LHCN-M2 (cell line): ENCODE measurements at regions not wholly inside any gene's neighbourhood (a gene's known extent, or its start where the extent isn't known, plus 50 kb on each side); places are given as distances from the start of the nearest gene placed in this dataset.
A peak's percentile ranks its signal among the peaks of the same experiment; 100 is the strongest.

Experiments used
- DNase-seq: peaks from one replicate; pipeline ENCODE4 v3.0.0-alpha.2; 2012; ENCODE audit warnings: low read depth

DNA sequence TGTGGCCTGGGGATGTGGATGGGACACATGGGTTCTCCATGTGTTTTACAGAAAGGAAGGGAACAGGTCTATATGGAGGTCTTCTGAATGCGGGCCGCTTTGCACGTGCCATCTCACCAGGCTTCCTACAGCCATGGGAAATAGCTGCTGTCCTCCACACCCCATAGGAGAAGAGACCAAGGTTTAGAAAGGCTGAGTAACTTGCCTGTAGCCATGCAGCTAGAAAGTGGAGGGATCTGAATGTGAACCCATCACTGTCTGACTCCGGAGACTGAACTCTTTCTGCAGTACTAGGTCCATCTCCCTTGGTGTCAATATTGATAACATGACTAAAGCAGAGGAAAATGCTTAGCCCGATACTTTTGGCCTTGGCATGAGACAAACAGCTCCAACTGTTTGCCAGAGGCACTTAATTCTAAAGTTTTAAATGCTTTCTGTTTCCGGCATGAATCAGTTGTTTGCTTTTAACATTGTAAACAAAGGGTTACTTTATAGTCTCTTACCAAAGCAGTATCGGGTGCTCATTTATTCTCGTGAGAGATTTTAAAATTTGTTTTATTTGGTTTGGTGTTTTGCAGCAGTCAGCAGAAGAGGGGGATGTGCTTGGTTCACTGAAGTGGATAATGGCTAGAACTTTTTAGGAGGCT, 64.8 kb upstream of the LOXL4 start:
- DNase-seq = no peak

DNA sequence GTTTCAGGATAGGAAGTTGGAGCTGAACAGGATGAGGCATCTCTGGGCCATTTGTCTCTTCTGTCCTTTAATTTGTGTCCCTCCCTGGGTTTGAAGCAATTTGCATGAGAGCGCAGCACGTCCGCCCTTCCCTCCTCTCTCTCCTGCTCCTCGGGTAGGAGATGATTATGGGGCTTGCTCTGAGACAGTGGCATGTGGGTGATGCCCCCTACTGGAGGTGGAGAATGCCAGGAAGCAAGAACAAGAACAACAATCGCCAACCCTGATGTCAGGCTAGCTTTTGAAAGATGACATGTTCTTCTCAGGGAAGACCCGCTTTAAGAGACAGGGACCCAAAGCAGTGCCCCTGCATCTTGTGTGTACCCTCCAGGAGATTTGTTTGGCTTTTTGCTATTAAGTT, 63.9 kb upstream of the LOXL4 start:
- no peak for DNase-seq

DNA sequence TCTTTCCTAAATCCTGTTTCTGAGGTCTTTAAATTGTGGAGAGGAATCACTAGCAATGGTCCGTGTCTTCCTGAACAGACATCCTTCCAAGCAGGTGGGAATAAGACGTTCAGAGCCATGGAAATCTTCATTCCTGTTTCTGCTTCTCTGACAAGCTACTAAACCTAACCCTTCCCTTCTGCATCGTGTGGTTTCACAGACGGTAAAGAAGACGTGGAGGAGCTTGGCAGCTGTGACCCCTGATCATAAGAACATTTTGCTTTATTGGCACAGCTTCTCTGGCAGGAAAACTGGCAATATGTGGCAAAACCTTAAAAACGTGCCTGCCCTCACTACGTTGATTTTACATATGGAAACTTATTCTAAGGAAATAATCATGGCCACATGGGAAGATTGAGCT, 63.0 kb upstream of the LOXL4 start:
- no peak for DNase-seq

DNA sequence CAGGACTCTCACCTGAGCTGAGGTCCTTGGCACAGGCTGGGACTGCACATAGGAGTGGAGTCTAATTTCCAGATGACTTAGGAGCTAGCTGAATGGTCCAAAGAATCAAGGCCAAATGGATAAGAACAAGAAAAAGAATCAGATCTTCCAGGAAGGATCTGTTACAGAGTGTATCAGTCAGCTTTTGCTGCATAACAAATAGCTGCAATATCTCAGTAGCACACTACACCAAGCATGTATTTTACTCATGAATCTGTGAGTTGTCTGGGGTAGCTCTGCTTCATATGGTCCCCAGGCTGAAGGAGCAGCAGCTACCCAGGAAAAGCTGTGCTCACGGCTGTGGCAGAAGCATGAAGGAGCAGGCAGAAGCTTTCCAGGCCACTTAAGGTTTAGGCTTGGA, 60.6 kb upstream of the LOXL4 start:
- no peak for DNase-seq

DNA sequence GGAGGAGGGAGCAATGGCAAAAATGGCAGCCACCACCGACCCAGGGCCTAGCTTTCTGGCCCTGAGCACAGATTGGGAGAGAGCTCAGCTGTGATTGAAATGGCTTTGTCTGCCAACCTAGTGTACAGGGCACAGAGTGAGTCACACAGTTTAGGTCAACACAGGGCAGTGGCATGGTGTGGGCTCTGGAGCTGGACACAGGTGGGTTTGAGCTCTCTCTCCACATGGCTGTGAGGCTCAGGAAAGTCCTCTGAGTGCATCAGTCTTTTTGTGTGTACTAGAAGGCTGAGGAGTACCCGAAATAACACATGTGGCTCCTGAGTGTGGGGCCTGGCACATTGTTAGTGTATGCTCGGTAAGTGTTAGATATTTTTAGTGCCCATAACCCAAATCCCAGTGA, 60.2 kb upstream of the LOXL4 start:
- DNase-seq = peak; percentile 60

DNA sequence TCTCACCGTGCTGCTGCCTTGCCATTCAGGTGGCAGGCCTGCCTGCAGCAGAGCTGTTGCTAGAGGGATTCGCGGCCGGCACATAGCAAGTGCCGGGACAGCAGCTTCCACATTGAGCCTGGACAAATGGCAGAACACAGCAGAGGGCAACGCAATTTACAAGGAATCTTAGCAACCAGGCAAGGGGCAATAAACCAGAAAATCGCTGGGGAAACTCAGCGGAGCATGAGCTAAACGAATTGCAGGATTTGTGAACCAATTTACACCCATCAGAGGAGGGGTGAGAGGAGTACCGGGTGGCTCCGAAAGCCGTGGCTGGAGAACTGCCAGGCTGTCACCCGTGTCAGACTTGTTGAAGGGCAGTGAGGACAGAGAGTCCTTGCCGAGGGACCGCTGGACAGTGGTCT, 58.6 kb upstream of the LOXL4 start:
- DNase-seq = no peak

DNA sequence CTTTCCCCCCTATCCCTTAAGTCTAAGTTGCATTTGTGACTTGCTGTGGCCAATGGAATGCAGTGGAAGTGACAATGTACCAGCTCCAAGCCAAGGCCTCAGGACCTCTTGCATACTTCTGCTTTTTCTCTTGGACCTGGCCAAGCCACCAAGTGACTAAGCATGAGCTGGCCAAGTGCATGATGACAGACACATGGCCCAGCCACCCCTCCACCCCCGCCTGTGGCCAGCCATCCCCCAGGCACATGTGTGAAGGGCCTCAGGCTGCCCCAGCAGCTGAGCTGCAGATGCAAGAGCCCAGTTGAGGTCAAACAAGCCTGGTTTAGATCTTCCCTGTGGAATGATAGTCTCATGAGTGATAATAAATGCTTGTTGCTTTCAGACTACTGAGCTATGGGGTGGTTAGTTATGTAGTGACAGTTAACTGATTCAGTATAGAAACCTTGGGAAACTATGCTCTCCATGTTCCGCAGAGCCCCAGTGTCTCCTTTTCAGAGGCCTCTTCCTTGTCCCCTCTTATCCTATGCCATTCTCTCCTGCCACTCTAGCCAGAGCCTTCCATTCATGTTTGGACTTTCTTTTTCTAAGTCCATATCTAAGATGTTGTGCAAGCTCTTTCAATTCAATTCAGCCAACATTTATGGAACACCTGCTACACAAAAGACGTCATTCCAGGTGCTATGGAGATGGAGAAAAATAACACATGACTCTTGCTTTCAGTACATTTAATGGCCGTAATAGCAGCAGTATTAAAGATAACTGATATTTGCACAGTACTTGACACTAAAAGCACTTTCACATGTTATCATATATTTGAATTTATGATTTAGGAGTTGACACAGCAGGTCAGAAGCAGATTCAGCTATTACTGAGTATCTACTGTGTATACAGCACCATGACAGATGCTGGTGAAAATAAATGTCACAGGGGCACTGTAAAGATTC, 55.5 kb upstream of the LOXL4 start:
- DNase-seq = peak; percentile 97

DNA sequence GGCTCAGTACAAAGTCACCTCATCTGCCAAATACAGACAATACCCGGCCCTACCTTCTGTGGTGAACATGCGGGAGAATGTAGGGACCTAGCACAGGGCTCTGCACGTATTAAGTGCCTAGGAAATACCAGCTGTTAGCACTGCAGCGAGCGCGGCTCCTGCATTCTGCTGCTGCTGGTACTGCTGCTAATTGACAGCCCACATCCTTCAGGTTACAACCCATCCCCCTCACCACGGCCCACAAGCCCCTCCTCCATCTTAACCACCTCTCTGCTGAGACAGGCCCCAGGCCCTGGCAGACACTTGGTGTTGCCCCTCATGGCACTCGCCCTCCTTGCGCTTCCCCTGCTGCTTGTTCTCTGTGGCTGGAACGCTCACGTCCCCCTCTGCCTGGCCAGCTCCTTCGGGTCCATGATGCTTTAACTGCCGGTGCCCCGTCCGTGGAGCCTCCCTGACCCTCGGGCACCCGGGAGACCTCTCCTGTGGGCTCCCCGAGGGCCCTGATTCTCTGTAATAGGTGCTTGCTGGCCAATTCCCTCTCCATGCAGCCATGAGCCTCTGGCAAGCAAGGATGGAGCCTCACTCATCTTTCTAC, 53.3 kb upstream of the LOXL4 start:
- DNase-seq = no peak

DNA sequence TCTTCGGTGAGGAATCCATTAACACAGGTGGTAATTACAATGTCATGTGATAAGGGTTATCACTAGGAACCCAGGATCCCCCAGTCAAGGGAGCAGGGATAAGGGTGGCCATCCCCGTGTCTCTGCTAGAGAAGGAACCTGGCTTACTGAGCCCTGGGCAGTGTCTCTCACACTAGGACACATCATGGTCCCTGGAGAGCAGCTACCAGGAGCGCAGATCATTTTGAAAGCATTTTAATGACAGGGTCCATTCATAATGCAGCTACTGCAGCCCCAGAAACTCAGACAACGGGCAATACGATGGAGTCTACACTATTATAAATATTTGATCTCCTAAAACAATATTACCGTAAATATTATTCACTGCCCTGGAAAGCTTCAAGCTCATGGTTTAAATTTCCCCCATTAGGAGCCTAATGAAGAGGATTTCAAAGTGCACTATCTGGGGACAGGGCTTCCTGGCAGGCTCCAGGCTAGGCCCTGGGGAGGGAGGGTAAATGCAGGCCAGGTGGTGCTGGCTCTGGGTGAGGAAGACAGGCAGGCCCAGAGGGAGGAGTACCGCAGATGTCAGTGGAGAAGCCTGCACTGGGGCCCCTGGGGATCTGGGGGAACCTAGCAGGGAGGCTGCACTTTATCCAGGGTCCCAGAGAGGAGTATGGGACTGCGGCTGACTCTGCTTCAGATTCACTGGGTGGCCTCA, 52.6 kb upstream of the LOXL4 start:
- DNase-seq = no peak

DNA sequence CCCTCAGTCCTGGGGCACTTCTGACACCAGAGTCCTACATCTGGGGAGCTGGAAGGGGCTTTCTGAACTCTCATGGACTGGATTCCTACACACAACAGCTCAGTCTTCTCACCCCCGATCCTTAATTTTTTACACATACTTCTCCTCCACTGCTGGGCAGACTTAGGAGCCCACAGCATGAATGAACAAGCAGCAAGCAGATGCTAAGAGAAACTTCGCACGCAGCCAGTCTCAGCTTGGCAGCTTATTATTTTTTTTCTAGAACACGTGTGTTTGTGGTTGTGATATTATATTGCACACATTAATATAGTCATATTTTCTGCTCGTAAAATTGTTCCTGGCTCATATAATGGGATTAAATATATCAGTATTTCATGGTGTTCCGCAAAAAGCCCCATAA, 50.9 kb upstream of the LOXL4 start:
- DNase-seq = peak; percentile 67
